ENCODE measurements at regions not wholly inside any gene's neighbourhood (a gene's known extent, or its start where the extent isn't known, plus 50 kb on each side); places are given as distances from the start of the nearest gene placed in this dataset.

GRCh38 chr2:185202945-185203528 lies 535.6 kb upstream of the FSIP2 start:
- TF ChIP-seq CTCF (IDR thresholded peaks at IDR 0.05), result no peak
- TF ChIP-seq, protein P1, sequence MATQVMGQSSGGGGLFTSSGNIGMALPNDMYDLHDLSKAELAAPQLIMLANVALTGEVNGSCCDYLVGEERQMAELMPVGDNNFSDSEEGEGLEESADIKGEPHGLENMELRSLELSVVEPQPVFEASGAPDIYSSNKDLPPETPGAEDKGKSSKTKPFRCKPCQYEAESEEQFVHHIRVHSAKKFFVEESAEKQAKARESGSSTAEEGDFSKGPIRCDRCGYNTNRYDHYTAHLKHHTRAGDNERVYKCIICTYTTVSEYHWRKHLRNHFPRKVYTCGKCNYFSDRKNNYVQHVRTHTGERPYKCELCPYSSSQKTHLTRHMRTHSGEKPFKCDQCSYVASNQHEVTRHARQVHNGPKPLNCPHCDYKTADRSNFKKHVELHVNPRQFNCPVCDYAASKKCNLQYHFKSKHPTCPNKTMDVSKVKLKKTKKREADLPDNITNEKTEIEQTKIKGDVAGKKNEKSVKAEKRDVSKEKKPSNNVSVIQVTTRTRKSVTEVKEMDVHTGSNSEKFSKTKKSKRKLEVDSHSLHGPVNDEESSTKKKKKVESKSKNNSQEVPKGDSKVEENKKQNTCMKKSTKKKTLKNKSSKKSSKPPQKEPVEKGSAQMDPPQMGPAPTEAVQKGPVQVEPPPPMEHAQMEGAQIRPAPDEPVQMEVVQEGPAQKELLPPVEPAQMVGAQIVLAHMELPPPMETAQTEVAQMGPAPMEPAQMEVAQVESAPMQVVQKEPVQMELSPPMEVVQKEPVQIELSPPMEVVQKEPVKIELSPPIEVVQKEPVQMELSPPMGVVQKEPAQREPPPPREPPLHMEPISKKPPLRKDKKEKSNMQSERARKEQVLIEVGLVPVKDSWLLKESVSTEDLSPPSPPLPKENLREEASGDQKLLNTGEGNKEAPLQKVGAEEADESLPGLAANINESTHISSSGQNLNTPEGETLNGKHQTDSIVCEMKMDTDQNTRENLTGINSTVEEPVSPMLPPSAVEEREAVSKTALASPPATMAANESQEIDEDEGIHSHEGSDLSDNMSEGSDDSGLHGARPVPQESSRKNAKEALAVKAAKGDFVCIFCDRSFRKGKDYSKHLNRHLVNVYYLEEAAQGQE (IDR thresholded peaks at IDR 0.05; ENCODE audit: insufficient read depth in 1 of 2, low read depth in 2 of 2, low read length in 1 of 2), result no peak
- TF ChIP-seq POLR2AphosphoS5 (IDR thresholded peaks at IDR 0.05; ENCODE audit: low read depth, low read length), result no peak
- no peak for TF ChIP-seq TCF7L2 (IDR thresholded peaks at IDR 0.05; ENCODE audit: low read depth, low read length)
- TF ChIP-seq SIN3A (IDR thresholded peaks at IDR 0.05; ENCODE audit: borderline replicate concordance, insufficient read depth, low read depth, low read length), result no peak

Data from Panc1 (cell line).